ENCODE measurements at regions not wholly inside any gene's neighbourhood (a gene's known extent, or its start where the extent isn't known, plus 50 kb on each side); places are given as distances from the start of the nearest gene placed in this dataset.
A peak's percentile ranks its signal among the peaks of the same experiment; 100 is the strongest.

DNA sequence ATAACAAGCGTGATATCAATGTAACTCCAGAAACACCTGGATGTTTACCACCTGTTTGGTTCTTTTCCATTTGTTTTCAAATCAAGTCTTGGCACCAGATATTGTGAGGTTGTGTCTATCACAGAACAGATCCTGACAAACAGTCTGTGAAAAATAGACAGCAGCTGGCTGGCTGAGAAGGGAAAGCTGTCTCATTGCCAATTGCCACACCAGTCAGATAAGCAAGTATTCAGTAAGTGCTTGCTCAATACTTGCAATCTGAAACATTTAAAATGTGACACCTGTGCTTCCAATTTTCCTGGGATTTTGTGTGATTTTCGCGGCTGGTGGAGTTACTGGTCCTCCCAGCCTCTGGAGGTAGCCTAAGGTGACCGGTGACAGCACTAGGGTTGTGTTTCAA lies 147.9 kb upstream of the MYO3A start:
- Histone ChIP-seq H3K4me3 (ENCODE audit: extremely low read depth in 1 of 4, insufficient read depth in 2 of 4, low read depth in 3 of 4, low read length in 4 of 4) (no peak overlapping the region), H3K23me2 (ENCODE audit: low read depth, low read length) (no peaks in the 10 kb centered on the region), H2BK5ac (ENCODE audit: low read depth, low read length) (no peak overlapping the region), H4K8ac (ENCODE audit: extremely low read depth, insufficient read depth, low read length) (no peak overlapping the region), H3K4me1 (replicated peaks in 1 of 4; ENCODE audit: control insufficient read depth in 3 of 4, insufficient read depth in 4 of 4, low read length in 3 of 4) (peaks cover 0 to 7% (median 2%) of the 10 kb centered on the region in 4 experiments; a peak in 2 of 7 replicates), H3K27ac (ENCODE audit: low read depth, low read length) (no peak overlapping the region), H3K27me3 (replicated peaks in 1 of 4; ENCODE audit: control insufficient read depth in 3 of 4, extremely low read depth in 1 of 4, insufficient read depth in 3 of 4, low read length in 3 of 4) (no peaks in the 10 kb centered on the region), H4K91ac (replicated peaks; ENCODE audit: insufficient read length, low read length) (no peak overlapping the region), H4K5ac (ENCODE audit: insufficient read length, low read depth, low read length) (no peak overlapping the region), H3K36me3 (ENCODE audit: control insufficient read depth in 2 of 4, insufficient read depth in 4 of 4, low read length in 3 of 4) (no peaks in the 10 kb centered on the region), H3K4me2 (ENCODE audit: insufficient read depth in 1 of 2, low read depth in 2 of 2, low read length in 2 of 2) (no peak overlapping the region), H3K18ac (ENCODE audit: extremely low read depth, low read length) (no peak overlapping the region), H3K79me1 (ENCODE audit: low read depth, low read length) (no peaks in the 10 kb centered on the region), H3K9ac (replicated peaks in 1 of 4; ENCODE audit: extremely low read depth in 1 of 4, low read depth in 3 of 4, low read length in 3 of 4) (no peak overlapping the region), H3K14ac (ENCODE audit: insufficient read length) (no peak overlapping the region), H3K9me3 (ENCODE audit: insufficient read depth in 2 of 2, low read depth in 1 of 2, low read length in 1 of 2) (no peaks in the 10 kb centered on the region), H2AK5ac (ENCODE audit: low read depth, low read length) (no peak overlapping the region), H2BK20ac (ENCODE audit: low read length) (no peak overlapping the region), H4K20me1 (replicated peaks in 1 of 2; ENCODE audit: control insufficient read depth in 1 of 2, insufficient read depth in 2 of 2, low read length in 2 of 2) (no peaks in the 10 kb centered on the region), H3K4ac (replicated peaks; ENCODE audit: insufficient read length, low read depth, low read length) (no peak overlapping the region), H3K56ac (replicated peaks; ENCODE audit: insufficient read length, low read depth, low read length) (no peak overlapping the region), H2BK120ac (replicated peaks; ENCODE audit: low read depth, low read length) (no peak overlapping the region), H2BK12ac (ENCODE audit: low read depth, low read length) (no peak overlapping the region), H3K79me2 (ENCODE audit: control insufficient read depth in 1 of 2, insufficient read depth in 2 of 2, low read length in 2 of 2) (no peaks in the 10 kb centered on the region), H2BK15ac (ENCODE audit: low read length) (no peak overlapping the region), H3K23ac (ENCODE audit: insufficient read length) (no peak overlapping the region), H2AFZ (ENCODE audit: low read length) (0 out of 2 replicates have a peak overlapping the region, but pooled peaks have one; percentile 31)
- no peak for DNase-seq (ENCODE audit: low read depth in 1 of 2, low spot score in 2 of 2)
- ChIA-PET POLR2A (ENCODE audit: partially characterized antibody) (no interaction called here), CTCF (ENCODE audit: partially characterized antibody) (no interaction called here)
- WGBS, 2 experiments (ENCODE audit: extremely low coverage in 1 of 2, insufficient coverage in 1 of 2, insufficient read length in 1 of 2, insufficient replicate concordance in 2 of 2, low coverage in 1 of 2, low lambda C conversion rate in 2 of 2, missing lambda C conversion rate in 1 of 2) = 93% methylated on average over 4 of the region's 4 CpGs; no CpG with 5 or more reads in 1 of the 2 experiments
- no peak for FAIRE-seq
- TF ChIP-seq SP4 (IDR thresholded peaks at IDR 0.05; ENCODE audit: low read length) = no peak
- no peak for TF ChIP-seq POLR2AphosphoS5 (IDR thresholded peaks at IDR 0.05; ENCODE audit: low read depth, low read length)
- TF ChIP-seq YY1 (IDR thresholded peaks at IDR 0.05; ENCODE audit: low read depth, low read length) = no peak
- TF ChIP-seq CBX8 (IDR thresholded peaks at IDR 0.05; ENCODE audit: borderline replicate concordance, low read depth, low read length) = no peak
- TF ChIP-seq TAF1 (IDR thresholded peaks at IDR 0.05; ENCODE audit: low read depth, low read length) = no peak
- TF ChIP-seq, protein P1, sequence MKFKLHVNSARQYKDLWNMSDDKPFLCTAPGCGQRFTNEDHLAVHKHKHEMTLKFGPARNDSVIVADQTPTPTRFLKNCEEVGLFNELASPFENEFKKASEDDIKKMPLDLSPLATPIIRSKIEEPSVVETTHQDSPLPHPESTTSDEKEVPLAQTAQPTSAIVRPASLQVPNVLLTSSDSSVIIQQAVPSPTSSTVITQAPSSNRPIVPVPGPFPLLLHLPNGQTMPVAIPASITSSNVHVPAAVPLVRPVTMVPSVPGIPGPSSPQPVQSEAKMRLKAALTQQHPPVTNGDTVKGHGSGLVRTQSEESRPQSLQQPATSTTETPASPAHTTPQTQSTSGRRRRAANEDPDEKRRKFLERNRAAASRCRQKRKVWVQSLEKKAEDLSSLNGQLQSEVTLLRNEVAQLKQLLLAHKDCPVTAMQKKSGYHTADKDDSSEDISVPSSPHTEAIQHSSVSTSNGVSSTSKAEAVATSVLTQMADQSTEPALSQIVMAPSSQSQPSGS (IDR thresholded peaks at IDR 0.05; ENCODE audit: low read length) = no peak
- TF ChIP-seq EGR1 (IDR thresholded peaks at IDR 0.05; ENCODE audit: borderline replicate concordance, low read depth, low read length) = no peak
- TF ChIP-seq, protein P2, sequence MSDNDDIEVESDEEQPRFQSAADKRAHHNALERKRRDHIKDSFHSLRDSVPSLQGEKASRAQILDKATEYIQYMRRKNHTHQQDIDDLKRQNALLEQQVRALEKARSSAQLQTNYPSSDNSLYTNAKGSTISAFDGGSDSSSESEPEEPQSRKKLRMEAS (IDR thresholded peaks at IDR 0.05) = no peak
- no peak for TF ChIP-seq BACH1 (IDR thresholded peaks at IDR 0.05; ENCODE audit: low read length)
- TF ChIP-seq PHF8 (conservative IDR thresholded peaks at IDR 0.05; ENCODE audit: low read depth, low read length) = no peak
- TF ChIP-seq HDAC2 (IDR thresholded peaks at IDR 0.05; ENCODE audit: borderline replicate concordance in 1 of 2, low read depth in 2 of 2, low read length in 2 of 2) = no peak
- no peak for TF ChIP-seq CHD2 (IDR thresholded peaks at IDR 0.05; ENCODE audit: low read length)
- TF ChIP-seq EZH2 (IDR thresholded peaks at IDR 0.05; ENCODE audit: low read depth, low read length, severe bottlenecking) = no peak
- no peak for TF ChIP-seq ASH2L (IDR thresholded peaks at IDR 0.05; ENCODE audit: low read length)
